ENCODE measurements at regions not wholly inside any gene's neighbourhood (a gene's known extent, or its start where the extent isn't known, plus 50 kb on each side); places are given as distances from the start of the nearest gene placed in this dataset.

- DNase-seq (ENCODE audit: low read depth) = peak; percentile 51
These were observed 185.4 kb downstream of the FBXO15 start for GRCh38 chr18:73962256-73962655.

GRCh38 chr18:73961804-73962203, 185.8 kb downstream of the FBXO15 start:
- DNase-seq (ENCODE audit: low read depth) = no peak

GRCh38 chr18:73959352-73959751, 188.3 kb downstream of the FBXO15 start:
- DNase-seq (ENCODE audit: low read depth) = peak; percentile 29

GRCh38 chr18:73954268-73954667, 193.4 kb downstream of the FBXO15 start:
- DNase-seq (ENCODE audit: low read depth) = no peak

- DNase-seq (ENCODE audit: low read depth) = no peak
These were observed 195.2 kb downstream of the FBXO15 start for GRCh38 chr18:73952296-73952946.

- DNase-seq (ENCODE audit: low read depth) = no peak
These were observed 197.4 kb downstream of the FBXO15 start for GRCh38 chr18:73950116-73950700.

- DNase-seq (ENCODE audit: low read depth) = no peak
These were observed 199.1 kb downstream of the FBXO15 start for GRCh38 chr18:73948497-73948896.

GRCh38 chr18:73948084-73948483, 199.6 kb downstream of the FBXO15 start:
- DNase-seq (ENCODE audit: low read depth) = no peak

GRCh38 chr18:73947180-73947921, 200.3 kb downstream of the FBXO15 start:
- no peak for DNase-seq (ENCODE audit: low read depth)

GRCh38 chr18:73945130-73945792, 202.4 kb downstream of the FBXO15 start:
- DNase-seq (ENCODE audit: low read depth) = no peak

GRCh38 chr18:73944715-73945114, 202.9 kb downstream of the FBXO15 start:
- DNase-seq (ENCODE audit: low read depth) = no peak

GRCh38 chr18:73943763-73944162, 203.9 kb downstream of the FBXO15 start:
- DNase-seq (ENCODE audit: low read depth) = no peak

- DNase-seq (ENCODE audit: low read depth) = no peak
These were observed 204.7 kb downstream of the FBXO15 start for GRCh38 chr18:73942956-73943355.

- DNase-seq (ENCODE audit: low read depth) = no peak
These were observed 205.5 kb downstream of the FBXO15 start for GRCh38 chr18:73942081-73942625.

- no peak for DNase-seq (ENCODE audit: low read depth)
These were observed 206.9 kb downstream of the FBXO15 start for GRCh38 chr18:73940721-73941120.

GRCh38 chr18:73939391-73939790, 208.2 kb downstream of the FBXO15 start:
- DNase-seq (ENCODE audit: low read depth) = no peak

- DNase-seq (ENCODE audit: low read depth) = no peak
These were observed 213.9 kb downstream of the FBXO15 start for GRCh38 chr18:73933685-73934084.

GRCh38 chr18:73932976-73933375, 214.7 kb downstream of the FBXO15 start:
- DNase-seq (ENCODE audit: low read depth) = no peak

GRCh38 chr18:73927496-73927895, 220.1 kb downstream of the FBXO15 start:
- DNase-seq (ENCODE audit: low read depth) = no peak

- no peak for DNase-seq (ENCODE audit: low read depth)
These were observed 222.8 kb downstream of the FBXO15 start for GRCh38 chr18:73924836-73925235.

- peak; percentile 69 for DNase-seq (ENCODE audit: low read depth)
These were observed 223.3 kb downstream of the FBXO15 start for GRCh38 chr18:73924307-73924706.

- DNase-seq (ENCODE audit: low read depth) = peak; percentile 79
These were observed 223.8 kb downstream of the FBXO15 start for GRCh38 chr18:73923866-73924265.

Data from fibroblast of gingiva (primary cell).